Prostate gland (tissue), 2 donors: ENCODE measurements at regions not wholly inside any gene's neighbourhood (a gene's known extent, or its start where the extent isn't known, plus 50 kb on each side); places are given as distances from the start of the nearest gene placed in this dataset.

Experiments
- CTCF ChIP-seq, 4 experiments: fragments of 200-600 bp in 2 of 4; fragments of 450-650 bp in 2 of 4; sonication (generic) in 2 of 4; IDR thresholded peaks; 1 replicate in 3 of 4; 2 replicates in 1 of 4; pipeline ENCODE4 v1.5.1; 2016 to 2019; ENCODE audit warnings: antibody characterized with exemption in 4 of 4, mild to moderate bottlenecking in 2 of 4, moderate library complexity in 2 of 4
- POLR2A ChIP-seq: fragments of 450-650 bp; IDR thresholded peaks from one replicate; pipeline ENCODE4 v1.6.1; 2016; ENCODE audit warnings: antibody characterized with exemption, mild to moderate bottlenecking

GRCh38 chr5:130692770-130693169 lies 472.3 kb downstream of the HINT1 start:
- TF ChIP-seq CTCF (IDR thresholded peaks at IDR 0.05) (no peak), POLR2A (no peak)
